Fibroblast of peridontal ligament (primary cell): ENCODE measurements at regions not wholly inside any gene's neighbourhood (a gene's known extent, or its start where the extent isn't known, plus 50 kb on each side); places are given as distances from the start of the nearest gene placed in this dataset.
A peak's percentile ranks its signal among the peaks of the same experiment; 100 is the strongest.

Experiments used
- DNase-seq: peaks from one replicate; pipeline ENCODE4 v3.0.0-alpha.2; 2010; ENCODE audit errors: extremely low read depth

GRCh38 chr19:16000024-16000663 is 51.3 kb downstream of the OR10H4 start:
- DNase-seq, result peak; percentile 79

GRCh38 chr19:16001481-16002312 is 52.9 kb downstream of the OR10H4 start:
- DNase-seq, result peak; percentile 89

GRCh38 chr19:16002406-16003384 is 53.9 kb downstream of the OR10H4 start:
- peak; percentile 51 for DNase-seq

- no peak for DNase-seq
Measured at GRCh38 chr19:16003391-16003790, 54.6 kb downstream of the OR10H4 start.

- no peak for DNase-seq
Measured at GRCh38 chr19:16005925-16006324, 57.1 kb downstream of the OR10H4 start.

- no peak for DNase-seq
Measured at GRCh38 chr19:16012552-16012951, 63.7 kb upstream of the TPM4 start.

GRCh38 chr19:16013181-16013850 is 63.0 kb upstream of the TPM4 start:
- no peak for DNase-seq

GRCh38 chr19:16013851-16014840 is 62.1 kb upstream of the TPM4 start:
- DNase-seq, result no peak

GRCh38 chr19:16014923-16015804 is 61.1 kb upstream of the TPM4 start:
- DNase-seq, result no peak

GRCh38 chr19:16015805-16016173 is 60.5 kb upstream of the TPM4 start:
- no peak for DNase-seq

- DNase-seq, result no peak
Measured at GRCh38 chr19:16016226-16017137, 59.8 kb upstream of the TPM4 start.

- no peak for DNase-seq
Measured at GRCh38 chr19:16017138-16017490, 59.2 kb upstream of the TPM4 start.

GRCh38 chr19:16018106-16018755 is 58.1 kb upstream of the TPM4 start:
- DNase-seq, result no peak

GRCh38 chr19:16018801-16019551 is 57.3 kb upstream of the TPM4 start:
- DNase-seq, result no peak

GRCh38 chr19:16019691-16020448 is 56.4 kb upstream of the TPM4 start:
- DNase-seq, result no peak

GRCh38 chr19:16021796-16022195 is 54.5 kb upstream of the TPM4 start:
- no peak for DNase-seq
